Mesenchymal stem cell (in vitro differentiated cells and primary cell): ENCODE measurements at regions not wholly inside any gene's neighbourhood (a gene's known extent, or its start where the extent isn't known, plus 50 kb on each side); places are given as distances from the start of the nearest gene placed in this dataset.

ENCODE experiments used
- DNase-seq: peaks from one replicate; pipeline ENCODE4 v3.0.0-alpha.2; 2013
- H2AFZ ChIP-seq: one replicate; pipeline ENCODE4 v1.6.1; 2013; ENCODE audit warnings: low read depth, mild to moderate bottlenecking, control low read depth, inconsistent platforms, low read length, moderate library complexity
- H2AK5ac ChIP-seq: 2 replicates; pipeline ENCODE4 v1.6.1; 2013; ENCODE audit warnings: low read length, moderate library complexity, mild to moderate bottlenecking, inconsistent platforms; ENCODE audit not compliant: severe bottlenecking
- H2BK120ac ChIP-seq: one replicate; pipeline ENCODE4 v1.6.1; 2013; ENCODE audit warnings: low read depth, mild to moderate bottlenecking, inconsistent platforms, low read length, moderate library complexity
- H2BK12ac ChIP-seq, 2 experiments: one replicate each; pipeline ENCODE4 v1.6.1; 2013; ENCODE audit warnings: inconsistent platforms in 2 of 2, low read length in 2 of 2, mild to moderate bottlenecking in 2 of 2, moderate library complexity in 2 of 2, control low read depth in 1 of 2
- H2BK15ac ChIP-seq: one replicate; pipeline ENCODE4 v1.6.1; 2013; ENCODE audit warnings: mild to moderate bottlenecking, low read depth, inconsistent platforms; ENCODE audit not compliant: poor library complexity, severe bottlenecking
- H2BK5ac ChIP-seq: 2 replicates; pipeline ENCODE4 v1.6.1; 2013; ENCODE audit warnings: low read depth, mild to moderate bottlenecking, low read length, control low read depth, inconsistent platforms; ENCODE audit not compliant: poor library complexity, severe bottlenecking
- H3K14ac ChIP-seq, 2 experiments: one replicate each; pipeline ENCODE4 v1.6.1; 2013; ENCODE audit warnings: inconsistent platforms in 2 of 2, low read length in 2 of 2, control low read depth in 1 of 2, mild to moderate bottlenecking in 1 of 2, moderate library complexity in 1 of 2
- H3K18ac ChIP-seq, 2 experiments: one replicate each; pipeline ENCODE4 v1.6.1; 2013; ENCODE audit warnings: inconsistent platforms in 2 of 2, low read length in 2 of 2, control low read depth in 1 of 2, low read depth in 1 of 2, mild to moderate bottlenecking in 1 of 2
- H3K23ac ChIP-seq, 2 experiments: one replicate each; pipeline ENCODE4 v1.6.1; 2013; ENCODE audit warnings: inconsistent platforms in 2 of 2, low read length in 2 of 2, mild to moderate bottlenecking in 2 of 2, moderate library complexity in 2 of 2, control low read depth in 1 of 2
- H3K27ac ChIP-seq: 2 replicates; pipeline ENCODE4 v1.5.1; 2013; ENCODE audit warnings: mild to moderate bottlenecking, moderate library complexity, low read length, control low read depth, inconsistent platforms; ENCODE audit not compliant: poor library complexity, severe bottlenecking
- H3K27me3 ChIP-seq, 2 experiments: 2 replicates each; pipeline versions ENCODE4 v1.6.1 to v1.7.0; 2013; ENCODE audit warnings: low read length in 2 of 2, mild to moderate bottlenecking in 2 of 2, moderate library complexity in 2 of 2, control low read depth in 1 of 2, inconsistent platforms in 1 of 2; ENCODE audit not compliant: control insufficient read depth in 1 of 2, insufficient read depth in 1 of 2
- H3K36me3 ChIP-seq, 2 experiments: 2 replicates each; pipeline versions ENCODE4 v1.6.1 to v1.7.0; 2013; ENCODE audit warnings: low read length in 2 of 2, control low read depth in 1 of 2, inconsistent platforms in 1 of 2, low read depth in 1 of 2, mild to moderate bottlenecking in 1 of 2; ENCODE audit not compliant: insufficient read depth in 2 of 2, control insufficient read depth in 1 of 2
- H3K4ac ChIP-seq, 2 experiments: one replicate each; pipeline ENCODE4 v1.6.1; 2013; ENCODE audit warnings: inconsistent platforms in 2 of 2, low read length in 2 of 2, mild to moderate bottlenecking in 2 of 2, moderate library complexity in 2 of 2, control low read depth in 1 of 2, low read depth in 1 of 2
- H3K4me1 ChIP-seq: 2 replicates; pipeline ENCODE4 v1.6.1; 2013; ENCODE audit warnings: low read depth, low read length, control low read depth; ENCODE audit not compliant: control insufficient read depth, insufficient read depth
- H3K4me2 ChIP-seq: 2 replicates; pipeline ENCODE4 v1.6.1; 2013; ENCODE audit warnings: low read length, mild to moderate bottlenecking, inconsistent platforms; ENCODE audit not compliant: poor library complexity, severe bottlenecking
- H3K4me3 ChIP-seq, 2 experiments: 2 replicates each; pipeline versions ENCODE4 v1.5.1 to v1.7.0; 2013; ENCODE audit warnings: low read length in 2 of 2, mild to moderate bottlenecking in 2 of 2, control low read depth in 1 of 2, low read depth in 1 of 2; ENCODE audit not compliant: insufficient read depth in 1 of 2
- H3K79me1 ChIP-seq: replicated peaks from 2 replicates; pipeline ENCODE4 v1.6.1; 2013; ENCODE audit warnings: mild to moderate bottlenecking, control low read depth, low read length, inconsistent platforms; ENCODE audit not compliant: poor library complexity, severe bottlenecking
- H3K9ac ChIP-seq: 2 replicates; pipeline ENCODE4 v1.7.0; 2013; ENCODE audit warnings: mild to moderate bottlenecking, low read length, moderate library complexity
- H3K9me3 ChIP-seq: 2 replicates; pipeline ENCODE4 v1.7.0; 2013; ENCODE audit warnings: mild to moderate bottlenecking, low read length; ENCODE audit not compliant: control insufficient read depth
- H4K8ac ChIP-seq: one replicate; pipeline ENCODE4 v1.6.1; 2013; ENCODE audit warnings: inconsistent platforms, mild to moderate bottlenecking, low read length, moderate library complexity
- H4K91ac ChIP-seq: one replicate; pipeline ENCODE4 v1.6.1; 2013; ENCODE audit warnings: mild to moderate bottlenecking, low read length, inconsistent platforms
- WGBS: methylation state at CpG from one replicate; pipeline ENCODE4 v1.1.7; 2013; ENCODE audit warnings: mixed read lengths; 5-methylcytosine and 5-hydroxymethylcytosine counted together

DNA sequence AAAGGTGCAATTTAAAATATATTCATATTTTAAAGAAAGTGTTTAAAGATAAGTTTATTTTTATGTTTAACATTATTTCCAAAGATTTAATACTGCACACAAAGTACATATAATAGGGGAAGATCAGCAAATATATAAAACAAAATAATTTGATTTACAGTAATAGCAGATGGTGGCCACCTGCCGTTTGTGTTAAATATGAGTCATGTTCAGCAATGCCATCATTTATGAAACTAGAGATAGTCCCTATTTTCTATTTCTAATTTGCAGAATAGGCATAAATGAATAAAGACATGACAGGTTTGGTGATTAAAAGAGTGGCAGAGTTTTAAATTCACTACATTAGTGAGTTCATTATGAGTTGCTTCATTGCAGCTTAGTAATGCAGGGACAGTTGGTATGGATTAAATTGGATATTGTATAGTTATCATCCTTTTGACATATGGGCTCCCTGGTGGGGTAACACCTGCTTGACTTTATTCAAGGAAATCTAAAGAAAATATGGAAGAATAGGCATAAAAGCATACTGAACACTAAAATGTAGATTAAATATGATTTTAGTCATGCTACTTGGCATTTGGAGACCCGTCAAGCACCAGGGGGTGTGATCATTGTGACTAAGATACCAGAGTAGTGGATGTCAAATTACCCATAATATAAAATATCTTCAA, 78.8 kb upstream of the BANK1 start:
- no peak overlapping the region for H3K4me2 ChIP-seq
- H2AFZ ChIP-seq, result no peak overlapping the region
- H2BK5ac ChIP-seq, result no peak overlapping the region
- no peaks in the 10 kb centered on the region for H3K27me3 ChIP-seq
- no peak overlapping the region for H2BK12ac ChIP-seq
- 100% methylated on average over 1 of the region's 2 CpGs for WGBS
- DNase-seq, result no peak
- no peak overlapping the region for H3K23ac ChIP-seq
- H3K4ac ChIP-seq, result no peak overlapping the region
- H3K27ac ChIP-seq, result no peak overlapping the region
- peaks cover 12% of the 10 kb centered on the region for H3K9me3 ChIP-seq
- no peak overlapping the region for H2BK120ac ChIP-seq
- H3K36me3 ChIP-seq, result no peaks in the 10 kb centered on the region
- H3K14ac ChIP-seq, result no peak overlapping the region
- no peak overlapping the region for H3K4me3 ChIP-seq
- no peaks in the 10 kb centered on the region for H3K79me1 ChIP-seq
- H4K91ac ChIP-seq, result no peak overlapping the region
- no peak overlapping the region for H3K18ac ChIP-seq
- H2AK5ac ChIP-seq, result no peak overlapping the region
- no peaks in the 10 kb centered on the region for H3K4me1 ChIP-seq
- no peak overlapping the region for H2BK15ac ChIP-seq
- H4K8ac ChIP-seq, result no peak overlapping the region
- no peak overlapping the region for H3K9ac ChIP-seq

DNA sequence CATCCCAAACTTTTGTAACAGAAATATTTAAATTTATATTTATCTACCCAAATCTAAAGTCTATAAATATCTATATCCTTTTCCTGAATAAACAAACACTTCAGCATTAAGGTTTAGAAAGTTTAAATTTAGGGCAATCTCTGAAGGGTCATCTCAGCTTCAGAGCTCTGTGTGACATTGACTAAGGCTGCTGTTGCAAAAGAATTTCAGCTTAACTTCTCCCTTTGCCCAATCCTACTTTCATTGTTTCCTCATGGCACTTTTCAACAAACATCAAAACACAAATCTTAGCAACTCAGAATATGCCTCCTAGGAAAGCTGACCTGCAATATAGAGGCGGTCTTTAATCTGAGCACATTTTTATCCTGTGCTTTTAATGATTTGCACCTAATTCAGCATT, 79.7 kb upstream of the BANK1 start:
- H3K27ac ChIP-seq, result no peak overlapping the region
- DNase-seq, result no peak
- no peaks in the 10 kb centered on the region for H3K36me3 ChIP-seq
- no peaks in the 10 kb centered on the region for H3K79me1 ChIP-seq
- no peak overlapping the region for H3K23ac ChIP-seq
- H2BK5ac ChIP-seq, result no peak overlapping the region
- no peak overlapping the region for H2BK120ac ChIP-seq
- no peaks in the 10 kb centered on the region for H3K4me1 ChIP-seq
- no peaks in the 10 kb centered on the region for H3K27me3 ChIP-seq
- H2BK15ac ChIP-seq, result no peak overlapping the region
- no peak overlapping the region for H2AFZ ChIP-seq
- H4K91ac ChIP-seq, result no peak overlapping the region
- 100% methylated on average over 1 of the region's 1 CpG for WGBS
- H3K14ac ChIP-seq, result no peak overlapping the region
- H3K9me3 ChIP-seq, result peaks cover 18% of the 10 kb centered on the region
- no peak overlapping the region for H3K18ac ChIP-seq
- H3K4me2 ChIP-seq, result no peak overlapping the region
- no peak overlapping the region for H2BK12ac ChIP-seq
- no peak overlapping the region for H3K4me3 ChIP-seq
- H4K8ac ChIP-seq, result no peak overlapping the region
- no peak overlapping the region for H2AK5ac ChIP-seq
- H3K4ac ChIP-seq, result no peak overlapping the region
- H3K9ac ChIP-seq, result no peak overlapping the region

DNA sequence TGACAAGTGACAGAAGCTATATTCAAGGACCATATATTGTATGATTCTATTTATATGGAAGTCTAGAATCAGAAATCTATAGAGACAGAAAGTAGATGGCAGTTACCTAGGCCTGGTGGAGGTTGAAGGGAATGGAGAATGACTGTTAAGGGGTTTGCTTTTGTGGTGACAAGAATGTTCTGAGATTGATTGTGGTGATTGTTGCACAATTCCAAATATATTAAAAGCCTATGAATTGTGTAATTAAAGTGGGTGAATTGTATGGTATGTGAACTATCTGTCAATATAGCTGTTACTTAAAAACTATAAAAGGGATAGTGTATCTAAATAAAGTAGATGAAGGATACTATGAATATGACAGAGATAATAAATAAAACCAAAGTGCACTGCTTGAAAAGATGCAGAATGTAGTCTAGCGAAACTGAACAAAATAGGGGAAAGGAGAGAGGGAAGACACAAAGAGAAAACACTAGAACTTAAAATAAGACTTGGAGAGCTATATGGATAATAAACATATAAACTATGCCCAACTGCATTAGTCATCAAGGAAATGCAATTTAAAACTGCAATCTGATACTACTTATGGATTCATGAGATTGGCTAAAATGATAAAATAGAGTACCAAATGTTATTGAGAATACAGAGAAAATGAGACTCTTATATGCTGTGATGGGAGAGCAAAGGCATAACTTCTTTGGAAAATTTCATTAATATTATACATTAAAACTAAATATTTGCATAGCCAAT, 82.1 kb upstream of the BANK1 start:
- H4K91ac ChIP-seq, result no peak overlapping the region
- no peak overlapping the region for H3K9ac ChIP-seq
- H3K4ac ChIP-seq, result no peak overlapping the region
- WGBS, result no CpG with 5 or more reads among the region's 1 CpG
- H3K27me3 ChIP-seq, result no peaks in the 10 kb centered on the region
- no peak overlapping the region for H2AK5ac ChIP-seq
- no peak overlapping the region for H2BK12ac ChIP-seq
- no peak overlapping the region for H3K23ac ChIP-seq
- no peak overlapping the region for H3K27ac ChIP-seq
- no peaks in the 10 kb centered on the region for H3K4me1 ChIP-seq
- no peak overlapping the region for H2BK120ac ChIP-seq
- no peaks in the 10 kb centered on the region for H3K36me3 ChIP-seq
- no peak overlapping the region for H3K4me2 ChIP-seq
- H3K79me1 ChIP-seq, result no peaks in the 10 kb centered on the region
- no peak overlapping the region for H2AFZ ChIP-seq
- H3K14ac ChIP-seq, result no peak overlapping the region
- no peak overlapping the region for H2BK5ac ChIP-seq
- no peak for DNase-seq
- H3K18ac ChIP-seq, result no peak overlapping the region
- peaks cover 16% of the 10 kb centered on the region for H3K9me3 ChIP-seq
- no peak overlapping the region for H4K8ac ChIP-seq
- no peak overlapping the region for H3K4me3 ChIP-seq
- no peak overlapping the region for H2BK15ac ChIP-seq

DNA sequence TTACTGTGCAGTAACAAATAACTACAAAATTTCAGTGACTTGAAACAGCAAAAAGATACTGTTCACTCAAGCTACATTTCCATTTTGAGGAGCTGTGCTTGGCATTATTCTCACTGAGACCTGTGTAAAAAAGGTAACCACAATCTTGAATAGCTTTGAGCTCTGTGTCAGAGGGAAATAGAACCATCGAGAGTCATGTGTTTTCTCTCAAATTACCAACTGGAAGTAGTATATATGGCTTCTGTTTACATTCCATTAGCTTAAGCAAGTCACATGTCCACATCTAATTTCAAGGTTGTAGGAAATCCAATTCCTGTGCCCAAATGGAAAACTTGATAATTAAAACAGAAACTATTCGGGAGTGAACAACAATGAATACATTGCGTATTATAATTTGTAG, 82.9 kb upstream of the BANK1 start:
- Histone ChIP-seq H3K23ac (no peak overlapping the region), H2AFZ (no peak overlapping the region), H3K4me2 (no peak overlapping the region), H2BK120ac (no peak overlapping the region), H2BK5ac (no peak overlapping the region), H3K4me3 (no peak overlapping the region), H4K8ac (no peak overlapping the region), H2BK12ac (no peak overlapping the region), H3K27ac (no peak overlapping the region), H2AK5ac (no peak overlapping the region), H3K9ac (no peak overlapping the region), H3K9me3 (peaks cover 16% of the 10 kb centered on the region), H3K4me1 (no peaks in the 10 kb centered on the region), H3K4ac (no peak overlapping the region), H3K36me3 (no peaks in the 10 kb centered on the region), H2BK15ac (no peak overlapping the region), H4K91ac (no peak overlapping the region), H3K27me3 (no peaks in the 10 kb centered on the region), H3K79me1 (no peaks in the 10 kb centered on the region), H3K14ac (no peak overlapping the region), H3K18ac (no peak overlapping the region)
- peak; percentile 24 for DNase-seq
- 60% methylated on average over 1 of the region's 3 CpGs for WGBS
